ACHN (cell line): ENCODE measurements at regions not wholly inside any gene's neighbourhood (a gene's known extent, or its start where the extent isn't known, plus 50 kb on each side); places are given as distances from the start of the nearest gene placed in this dataset.

ENCODE experiments used
- DNase-seq: peaks from one replicate; pipeline ENCODE4 v3.0.0-alpha.2; 2015
- in situ Hi-C: cut with HindIII; loops from 2 replicates; pipeline ENCODE4 v1.10.0; 2017; ENCODE audit warnings: low sequenced_read_pairs, low pct_ligation_motif_present, low pct_unique_long_range_greater_than_20kb

GRCh38 chrX:38974542-38974941, 173.3 kb downstream of the MID1IP1 start:
- DNase-seq = no peak
- in situ Hi-C loops = no loop called here

- DNase-seq = no peak
- in situ Hi-C loops = no loop called here
These were observed 174.2 kb downstream of the MID1IP1 start for GRCh38 chrX:38975368-38975942.

- in situ Hi-C loops = no loop called here
- no peak for DNase-seq
These were observed 181.1 kb downstream of the MID1IP1 start for GRCh38 chrX:38982370-38982769.

GRCh38 chrX:38982843-38983242, 181.6 kb downstream of the MID1IP1 start:
- in situ Hi-C loops = no loop called here
- DNase-seq = no peak

- in situ Hi-C loops = no loop called here
- peak; percentile 17 for DNase-seq
These were observed 184.1 kb downstream of the MID1IP1 start for GRCh38 chrX:38985375-38985774.

- in situ Hi-C loops = no loop called here
These were observed 184.7 kb downstream of the MID1IP1 start for GRCh38 chrX:38985945-38986344.

GRCh38 chrX:38986586-38986985, 185.3 kb downstream of the MID1IP1 start:
- in situ Hi-C loops = no loop called here
- DNase-seq = no peak

More at GRCh38 chrX:38985945-38986344, 184.7 kb downstream of the MID1IP1 start:
- no peak for DNase-seq

GRCh38 chrX:38987198-38987651, 186.0 kb downstream of the MID1IP1 start:
- in situ Hi-C loops = no loop called here
- no peak for DNase-seq

- DNase-seq = no peak
- in situ Hi-C loops = no loop called here
These were observed 187.0 kb downstream of the MID1IP1 start for GRCh38 chrX:38988301-38988700.

- no peak for DNase-seq
- in situ Hi-C loops = no loop called here
These were observed 187.8 kb downstream of the MID1IP1 start for GRCh38 chrX:38989076-38989475.

GRCh38 chrX:38991656-38992440, 190.6 kb downstream of the MID1IP1 start:
- no peak for DNase-seq

GRCh38 chrX:38992441-38993096, 191.3 kb downstream of the MID1IP1 start:
- in situ Hi-C loops = no loop called here
- DNase-seq = no peak

More at GRCh38 chrX:38991656-38992440, 190.6 kb downstream of the MID1IP1 start:
- in situ Hi-C loops = no loop called here

GRCh38 chrX:38993500-38993899, 192.2 kb downstream of the MID1IP1 start:
- in situ Hi-C loops = no loop called here
- no peak for DNase-seq

GRCh38 chrX:38999099-38999498, 197.8 kb downstream of the MID1IP1 start:
- no peak for DNase-seq
- in situ Hi-C loops = no loop called here

- DNase-seq = no peak
- in situ Hi-C loops = no loop called here
These were observed 198.9 kb downstream of the MID1IP1 start for GRCh38 chrX:38999967-39000745.

- in situ Hi-C loops = no loop called here
- no peak for DNase-seq
These were observed 199.5 kb downstream of the MID1IP1 start for GRCh38 chrX:39000802-39001201.

- in situ Hi-C loops = no loop called here
- no peak for DNase-seq
These were observed 201.2 kb downstream of the MID1IP1 start for GRCh38 chrX:39002466-39002865.

GRCh38 chrX:39008549-39008948, 207.3 kb downstream of the MID1IP1 start:
- in situ Hi-C loops = no loop called here
- no peak for DNase-seq
